Sigmoid colon (tissue), 6 donors: ENCODE measurements at regions not wholly inside any gene's neighbourhood (a gene's known extent, or its start where the extent isn't known, plus 50 kb on each side); places are given as distances from the start of the nearest gene placed in this dataset.

ENCODE experiments used
- DNase-seq: peaks from one replicate; pipeline ENCODE4 v3.0.0-alpha.2; 2019
- H3K27ac ChIP-seq, 4 donors: fragments of 200-600 bp; sonication (generic); one replicate each; pipeline ENCODE4 v1.5.1; 2016 to 2019; ENCODE audit warnings: mild to moderate bottlenecking in 1 of 4
- H3K27me3 ChIP-seq, 3 donors: fragments of 200-600 bp; sonication (generic); one replicate each; pipeline ENCODE4 v1.5.1; 2019; ENCODE audit warnings: mild to moderate bottlenecking in 1 of 3
- H3K36me3 ChIP-seq, 4 donors: fragments of 200-600 bp; sonication (generic); one replicate each; pipeline ENCODE4 v1.5.1; 2016 to 2019
- H3K4me1 ChIP-seq, 4 donors: fragments of 200-600 bp; sonication (generic); one replicate each; pipeline ENCODE4 v1.5.1; 2017 to 2019
- H3K4me3 ChIP-seq, 4 donors: fragments of 200-600 bp; sonication (generic); one replicate each; pipeline ENCODE4 v1.5.1; 2017 to 2019; ENCODE audit warnings: mild to moderate bottlenecking in 2 of 4, moderate library complexity in 1 of 4
- H3K9me3 ChIP-seq, 4 donors: fragments of 200-600 bp in 3 of 4; sonication (generic) in 3 of 4; one replicate each; pipeline versions ENCODE4 v1.5.1 to v1.6.1; 2013 to 2019
- CTCF ChIP-seq, 4 experiments: fragments of 450-650 bp in 3 of 4; fragments of 200-600 bp in 1 of 4; IDR thresholded peaks; one replicate each; pipeline ENCODE4 v1.5.1; 2016 to 2019; ENCODE audit warnings: antibody characterized with exemption in 4 of 4, mild to moderate bottlenecking in 3 of 4, moderate library complexity in 2 of 4
- EP300 ChIP-seq, 4 donors: sonication (generic); formaldehyde crosslinking; IDR thresholded peaks; one replicate each; pipeline ENCODE4 v1.6.1; 2017; ENCODE audit warnings: antibody characterized with exemption in 4 of 4
- POLR2A ChIP-seq, 2 donors: fragments of 450-650 bp; IDR thresholded peaks; one replicate each; pipeline ENCODE4 v1.6.1; 2016; ENCODE audit warnings: antibody characterized with exemption in 2 of 2, mild to moderate bottlenecking in 2 of 2, moderate library complexity in 2 of 2
- POLR2AphosphoS5 ChIP-seq, 4 donors: sonication (generic); formaldehyde crosslinking; IDR thresholded peaks; one replicate each; pipeline ENCODE4 v1.6.1; 2017; ENCODE audit warnings: antibody characterized with exemption in 4 of 4
- WGBS, 2 donors: extraction: QIAGEN DNeasy Blood & Tissue Kit; methylation state at CpG; one replicate each; pipeline ENCODE4 v1.1.7; 2013; 5-methylcytosine and 5-hydroxymethylcytosine counted together
- intact Hi-C: fragments of 100-400 bp; cut with DNase I; formaldehyde crosslinking; loops from one replicate; pipeline ENCODE4 v1.15.1; 2023
- donor health status: healthy with polysubstance abuse.
- donor health status: healthy.

GRCh38 chr12:97666263-97666662 is 203.7 kb downstream of the RMST start:
- no peaks in the 10 kb centered on the region for H3K4me1 ChIP-seq
- H3K27ac ChIP-seq, result no peak overlapping the region
- H3K9me3 ChIP-seq, result no peaks in the 10 kb centered on the region
- no peaks in the 10 kb centered on the region for H3K27me3 ChIP-seq
- no peak overlapping the region for H3K4me3 ChIP-seq
- no peak for DNase-seq
- 40 to 64% methylated on average over 4 of the region's 4 CpGs for whole genome bisulfite sequencing, 2 donors
- intact Hi-C loops, result no loop called here
- no peak for TF ChIP-seq POLR2A (IDR thresholded peaks at IDR 0.05)
- TF ChIP-seq EP300 (IDR thresholded peaks at IDR 0.05), result no peak
- TF ChIP-seq CTCF (IDR thresholded peaks at IDR 0.05), result no peak
- TF ChIP-seq POLR2AphosphoS5 (IDR thresholded peaks at IDR 0.05), result no peak
- no peaks in the 10 kb centered on the region for H3K36me3 ChIP-seq

- Histone ChIP-seq H3K4me3 (no peak overlapping the region), H3K36me3 (no peaks in the 10 kb centered on the region), H3K27me3 (no peaks in the 10 kb centered on the region), H3K4me1 (no peaks in the 10 kb centered on the region), H3K9me3 (no peaks in the 10 kb centered on the region), H3K27ac (no peak overlapping the region)
- intact Hi-C loops, result no loop called here
- no peak for TF ChIP-seq POLR2AphosphoS5 (IDR thresholded peaks at IDR 0.05)
- no peak for TF ChIP-seq EP300 (IDR thresholded peaks at IDR 0.05)
- no peak for TF ChIP-seq POLR2A (IDR thresholded peaks at IDR 0.05)
- no peak for TF ChIP-seq CTCF (IDR thresholded peaks at IDR 0.05)
- WGBS, 2 donors, result 66 to 73% methylated on average over 5 of the region's 5 CpGs
- no peak for DNase-seq
Measured at GRCh38 chr12:97672870-97673269, 210.3 kb downstream of the RMST start.

GRCh38 chr12:97680751-97681150 is 218.1 kb downstream of the RMST start:
- intact Hi-C loops, result no loop called here
- WGBS, 2 donors, result 81 to 92% methylated on average over 2 of the region's 2 CpGs
- H3K27me3 ChIP-seq, result no peaks in the 10 kb centered on the region
- H3K36me3 ChIP-seq, result no peaks in the 10 kb centered on the region
- no peak overlapping the region for H3K27ac ChIP-seq
- H3K4me1 ChIP-seq, result no peaks in the 10 kb centered on the region
- no peak for DNase-seq
- TF ChIP-seq EP300 (IDR thresholded peaks at IDR 0.05) (no peak), POLR2AphosphoS5 (IDR thresholded peaks at IDR 0.05) (no peak), CTCF (IDR thresholded peaks at IDR 0.05) (no peak), POLR2A (IDR thresholded peaks at IDR 0.05) (no peak)
- H3K4me3 ChIP-seq, result no peak overlapping the region
- no peaks in the 10 kb centered on the region for H3K9me3 ChIP-seq

GRCh38 chr12:97681612-97682504 is 219.3 kb downstream of the RMST start:
- no peak for DNase-seq
- no peaks in the 10 kb centered on the region for H3K9me3 ChIP-seq
- no peak overlapping the region for H3K4me3 ChIP-seq
- H3K4me1 ChIP-seq, result no peaks in the 10 kb centered on the region
- H3K27ac ChIP-seq, result no peak overlapping the region
- intact Hi-C loops, result no loop called here
- TF ChIP-seq POLR2A (IDR thresholded peaks at IDR 0.05) (no peak), POLR2AphosphoS5 (IDR thresholded peaks at IDR 0.05) (no peak), EP300 (IDR thresholded peaks at IDR 0.05) (no peak), CTCF (IDR thresholded peaks at IDR 0.05) (no peak)
- H3K27me3 ChIP-seq, result no peaks in the 10 kb centered on the region
- no peaks in the 10 kb centered on the region for H3K36me3 ChIP-seq
- WGBS, 2 donors, result 75 to 77% methylated on average over 8 of the region's 8 CpGs

GRCh38 chr12:97685360-97685759 is 222.8 kb downstream of the RMST start:
- intact Hi-C loops, result no loop called here
- Histone ChIP-seq H3K27me3 (no peaks in the 10 kb centered on the region), H3K4me1 (no peaks in the 10 kb centered on the region), H3K36me3 (no peaks in the 10 kb centered on the region), H3K27ac (no peak overlapping the region), H3K4me3 (no peak overlapping the region), H3K9me3 (no peaks in the 10 kb centered on the region)
- no peak for DNase-seq
- TF ChIP-seq POLR2AphosphoS5 (IDR thresholded peaks at IDR 0.05) (no peak), EP300 (IDR thresholded peaks at IDR 0.05) (no peak), POLR2A (IDR thresholded peaks at IDR 0.05) (no peak)
